Upper lobe of left lung (tissue), 4 donors: ENCODE measurements at regions not wholly inside any gene's neighbourhood (a gene's known extent, or its start where the extent isn't known, plus 50 kb on each side); places are given as distances from the start of the nearest gene placed in this dataset.

Experiments
- POLR2A ChIP-seq, 4 donors: fragments of 450-650 bp; IDR thresholded peaks; one replicate each; pipeline ENCODE4 v1.5.1; 2016 to 2017; ENCODE audit warnings: antibody characterized with exemption in 4 of 4, mild to moderate bottlenecking in 2 of 4
- POLR2AphosphoS5 ChIP-seq, 2 donors: sonication (generic); formaldehyde crosslinking; IDR thresholded peaks; one replicate each; pipeline ENCODE4 v1.5.1; 2017; ENCODE audit warnings: antibody characterized with exemption in 2 of 2
- TF ChIP-seq, protein P1 (sequence below), 6 experiments: fragments of 450-650 bp in 4 of 6; fragments of 200-600 bp in 2 of 6; sonication (generic) in 2 of 6; IDR thresholded peaks; one replicate each; pipeline ENCODE4 v1.5.1; 2016 to 2019; ENCODE audit warnings: antibody characterized with exemption in 6 of 6

DNA sequence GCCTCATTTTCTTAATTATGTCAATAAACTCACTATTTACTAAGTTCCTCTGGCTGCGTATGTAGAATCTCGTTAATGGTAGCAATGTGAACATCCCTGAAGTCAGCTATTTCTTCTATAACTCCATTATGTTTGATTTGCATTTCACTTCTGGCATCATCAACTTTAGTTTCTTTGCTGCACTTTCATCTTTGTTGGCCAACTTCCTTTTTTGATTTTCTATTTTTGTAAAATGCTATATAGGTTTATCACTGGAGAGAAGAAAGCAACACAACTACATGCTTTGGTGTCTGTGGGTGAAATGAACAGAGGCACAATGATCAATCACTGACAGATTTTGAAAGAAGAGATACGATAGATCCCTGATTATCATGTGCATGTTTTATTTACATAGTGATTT is 58.5 kb upstream of the ATF7IP start:
- TF ChIP-seq, protein P1, sequence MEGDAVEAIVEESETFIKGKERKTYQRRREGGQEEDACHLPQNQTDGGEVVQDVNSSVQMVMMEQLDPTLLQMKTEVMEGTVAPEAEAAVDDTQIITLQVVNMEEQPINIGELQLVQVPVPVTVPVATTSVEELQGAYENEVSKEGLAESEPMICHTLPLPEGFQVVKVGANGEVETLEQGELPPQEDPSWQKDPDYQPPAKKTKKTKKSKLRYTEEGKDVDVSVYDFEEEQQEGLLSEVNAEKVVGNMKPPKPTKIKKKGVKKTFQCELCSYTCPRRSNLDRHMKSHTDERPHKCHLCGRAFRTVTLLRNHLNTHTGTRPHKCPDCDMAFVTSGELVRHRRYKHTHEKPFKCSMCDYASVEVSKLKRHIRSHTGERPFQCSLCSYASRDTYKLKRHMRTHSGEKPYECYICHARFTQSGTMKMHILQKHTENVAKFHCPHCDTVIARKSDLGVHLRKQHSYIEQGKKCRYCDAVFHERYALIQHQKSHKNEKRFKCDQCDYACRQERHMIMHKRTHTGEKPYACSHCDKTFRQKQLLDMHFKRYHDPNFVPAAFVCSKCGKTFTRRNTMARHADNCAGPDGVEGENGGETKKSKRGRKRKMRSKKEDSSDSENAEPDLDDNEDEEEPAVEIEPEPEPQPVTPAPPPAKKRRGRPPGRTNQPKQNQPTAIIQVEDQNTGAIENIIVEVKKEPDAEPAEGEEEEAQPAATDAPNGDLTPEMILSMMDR (IDR thresholded peaks at IDR 0.05), result no peak
- TF ChIP-seq POLR2AphosphoS5 (IDR thresholded peaks at IDR 0.05), result no peak
- no peak for TF ChIP-seq POLR2A (IDR thresholded peaks at IDR 0.05)
